ENCODE measurements at regions not wholly inside any gene's neighbourhood (a gene's known extent, or its start where the extent isn't known, plus 50 kb on each side); places are given as distances from the start of the nearest gene placed in this dataset.
A peak's percentile ranks its signal among the peaks of the same experiment; 100 is the strongest.

DNA sequence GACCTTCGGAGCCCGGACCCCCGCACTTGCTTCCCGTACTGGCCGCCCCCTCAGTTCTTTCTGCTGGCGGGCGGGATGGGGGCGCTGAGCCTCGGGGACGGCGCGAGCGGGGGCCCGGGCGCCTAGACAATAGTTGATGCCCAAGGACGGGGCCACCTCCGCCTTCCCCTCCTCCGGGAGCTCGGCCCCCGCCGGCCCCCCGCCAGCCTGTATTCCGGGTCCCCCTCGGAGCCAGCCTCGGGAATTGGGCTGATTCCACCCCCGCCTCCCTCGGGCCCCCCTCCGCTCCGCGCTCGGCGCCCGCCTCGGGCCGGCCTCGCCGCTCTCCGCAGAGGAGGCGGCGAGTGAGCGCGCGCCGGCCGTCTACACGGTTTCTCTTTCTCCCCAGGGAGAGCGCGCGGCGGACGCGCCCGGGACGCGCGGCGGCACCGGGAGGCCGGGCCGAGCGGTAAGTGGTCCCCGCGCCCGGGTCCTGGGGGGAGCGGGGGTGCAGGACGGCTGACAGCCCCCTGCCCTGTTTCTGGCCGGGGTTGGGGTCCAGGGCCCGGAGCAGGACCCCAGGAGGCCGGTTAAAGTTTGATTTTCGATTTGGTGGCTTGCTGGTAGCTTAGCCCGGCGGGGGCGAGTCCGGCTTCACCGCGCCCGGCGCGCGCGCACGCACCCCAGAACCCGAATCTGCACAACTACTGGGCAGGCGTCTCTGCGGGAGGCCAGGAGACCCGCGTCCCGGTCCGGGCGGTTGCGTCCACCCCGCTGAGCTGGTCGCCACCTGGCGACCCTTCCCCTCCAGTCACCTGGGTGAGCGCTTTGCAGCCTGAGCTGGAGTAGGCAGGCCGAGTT, 413.7 kb downstream of the PCNX1 start:
- peak; percentile 70 for DNase-seq
- no peaks in the 10 kb centered on the region for H3K9me3 Mint-ChIP-seq
- H3K4me3 Mint-ChIP-seq = peak overlapping the region; percentile 93
- no peak for TF ChIP-seq CTCF (IDR thresholded peaks at IDR 0.05)
- peaks cover 55% of the 10 kb centered on the region for H3K4me1 Mint-ChIP-seq
- H3K27me3 Mint-ChIP-seq (ENCODE audit: low read depth, poor library complexity) = peaks cover 5% of the 10 kb centered on the region
- H3K27ac Mint-ChIP-seq = peak overlapping the region; percentile 92
- no peaks in the 10 kb centered on the region for H3K36me3 Mint-ChIP-seq (ENCODE audit: low read depth)

DNA sequence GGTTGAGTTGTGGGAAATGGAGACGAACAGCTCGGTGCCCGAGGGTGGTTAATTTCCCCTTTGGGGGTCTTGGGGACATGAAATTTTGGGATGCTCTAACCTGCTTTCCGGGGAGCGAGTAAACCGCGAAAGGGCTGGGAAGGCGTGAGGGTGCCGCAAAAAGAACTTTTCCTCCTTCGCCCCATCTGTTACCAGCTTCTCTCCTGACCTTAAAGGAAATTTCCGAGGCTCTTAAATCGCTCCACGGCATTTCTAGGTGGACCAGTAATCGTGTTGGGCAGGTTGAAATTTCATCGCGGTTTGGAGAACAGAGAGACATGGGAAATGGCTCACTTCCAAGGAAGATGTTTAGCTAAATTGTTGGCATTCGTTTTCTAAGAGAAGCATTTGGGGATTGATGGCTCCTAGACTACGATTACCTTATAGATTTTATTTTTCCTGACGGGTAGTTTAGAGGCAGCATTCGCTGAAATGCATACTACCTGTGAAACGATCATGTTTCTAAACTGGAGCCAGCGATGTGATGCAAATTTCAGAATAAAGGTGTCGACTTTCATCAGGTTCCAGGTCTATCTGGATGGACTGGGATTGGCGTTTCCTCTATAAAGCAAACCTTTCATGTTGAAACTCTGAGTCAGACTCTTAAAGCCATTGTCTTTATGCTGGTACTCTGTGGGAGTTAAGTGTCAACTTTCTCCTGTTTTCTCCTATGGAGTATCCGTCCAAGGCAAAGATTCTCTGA, 414.5 kb downstream of the PCNX1 start:
- no peak for TF ChIP-seq CTCF (IDR thresholded peaks at IDR 0.05)
- Mint-ChIP-seq H3K27me3 (ENCODE audit: low read depth, poor library complexity) (peaks cover 5% of the 10 kb centered on the region), H3K9me3 (no peaks in the 10 kb centered on the region), H3K4me3 (peak overlapping the region; percentile 93), H3K4me1 (peaks cover 58% of the 10 kb centered on the region), H3K36me3 (ENCODE audit: low read depth) (no peaks in the 10 kb centered on the region), H3K27ac (peak overlapping the region; percentile 92)
- DNase-seq = peak; percentile 3

DNA sequence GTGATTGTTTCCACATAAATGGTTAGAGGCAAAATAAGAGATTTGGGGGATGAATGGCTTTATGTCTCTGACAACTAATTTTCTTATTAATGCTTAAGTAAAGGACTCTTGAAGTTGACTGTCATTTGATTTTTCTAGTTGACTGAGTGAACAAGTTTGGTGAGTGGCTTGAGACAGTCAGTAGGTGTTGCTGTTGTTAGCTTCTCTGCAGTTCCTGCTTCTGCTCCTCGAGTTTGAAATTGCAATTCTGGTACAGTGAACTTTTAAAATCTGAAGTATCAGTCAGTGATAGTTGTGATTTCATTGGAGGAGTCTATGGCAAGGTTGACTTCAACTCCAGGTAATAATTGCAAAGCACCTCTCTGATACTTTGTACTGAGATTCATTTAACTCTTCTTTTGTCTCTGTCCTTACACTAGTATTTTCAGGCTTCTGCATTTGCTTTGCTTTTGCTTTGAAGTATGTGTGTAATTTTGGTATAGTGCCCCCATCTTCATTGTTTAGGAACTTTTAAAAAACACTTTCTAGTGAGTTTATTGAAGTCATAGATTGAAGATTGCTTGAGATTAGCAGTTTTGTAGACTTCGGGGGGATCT, 415.5 kb downstream of the PCNX1 start:
- peaks cover 5% of the 10 kb centered on the region for H3K27me3 Mint-ChIP-seq (ENCODE audit: low read depth, poor library complexity)
- no peak for DNase-seq
- H3K9me3 Mint-ChIP-seq = peaks cover 2% of the 10 kb centered on the region
- H3K4me3 Mint-ChIP-seq = peak overlapping the region; percentile 93
- peaks cover 64% of the 10 kb centered on the region for H3K4me1 Mint-ChIP-seq
- no peak for TF ChIP-seq CTCF (IDR thresholded peaks at IDR 0.05)
- peaks cover 4% of the 10 kb centered on the region for H3K36me3 Mint-ChIP-seq (ENCODE audit: low read depth)
- H3K27ac Mint-ChIP-seq = no peak overlapping the region

- Mint-ChIP-seq H3K9me3 (peaks cover 18% of the 10 kb centered on the region), H3K4me1 (peaks cover 66% of the 10 kb centered on the region), H3K27ac (no peak overlapping the region), H3K36me3 (ENCODE audit: low read depth) (peaks cover 21% of the 10 kb centered on the region), H3K4me3 (peak overlapping the region; percentile 39), H3K27me3 (ENCODE audit: low read depth, poor library complexity) (peaks cover 5% of the 10 kb centered on the region)
- no peak for TF ChIP-seq CTCF (IDR thresholded peaks at IDR 0.05)
- DNase-seq = peak; percentile 40
Observed at GRCh38 chr14:71324767-71325272, 417.6 kb downstream of the PCNX1 start.

DNA sequence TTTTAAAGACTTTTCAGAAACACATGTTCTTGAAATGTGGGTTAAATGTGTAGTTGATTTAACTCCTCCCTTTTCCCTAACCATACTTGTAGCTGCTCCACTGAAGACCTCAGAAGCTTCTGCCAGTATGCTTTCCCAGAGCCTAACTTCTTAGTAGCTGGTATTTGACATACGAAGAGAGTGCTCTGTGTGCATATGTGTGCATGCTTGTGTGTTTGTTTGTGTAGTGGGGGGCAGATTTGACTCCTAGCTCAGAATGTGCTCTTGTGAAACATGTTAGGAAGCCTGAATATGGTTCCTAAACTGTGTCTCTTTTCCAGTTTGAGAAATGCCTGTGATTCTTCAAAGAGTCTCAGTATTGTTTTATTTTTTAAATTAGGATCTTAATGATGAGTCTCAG, 420.4 kb downstream of the PCNX1 start:
- Mint-ChIP-seq H3K4me1 (peaks cover 58% of the 10 kb centered on the region), H3K27ac (no peak overlapping the region), H3K4me3 (no peak overlapping the region), H3K9me3 (peaks cover 25% of the 10 kb centered on the region), H3K36me3 (ENCODE audit: low read depth) (peaks cover 36% of the 10 kb centered on the region), H3K27me3 (ENCODE audit: low read depth, poor library complexity) (peaks cover 3% of the 10 kb centered on the region)
- DNase-seq = no peak
- TF ChIP-seq CTCF (IDR thresholded peaks at IDR 0.05) = no peak
